ENCODE measurements at regions not wholly inside any gene's neighbourhood (a gene's known extent, or its start where the extent isn't known, plus 50 kb on each side); places are given as distances from the start of the nearest gene placed in this dataset.

GRCh38 chr10:56785292-56785691, 424.2 kb upstream of the ZWINT start:
- H3K27me3 ChIP-seq = no peaks in the 10 kb centered on the region
- H3K4me3 ChIP-seq = no peak overlapping the region
- H3K36me3 ChIP-seq = no peaks in the 10 kb centered on the region
- H3K27ac ChIP-seq = no peak overlapping the region
- H3K9me3 ChIP-seq = no peaks in the 10 kb centered on the region
- H3K4me1 ChIP-seq = no peaks in the 10 kb centered on the region
- intact Hi-C loops (cut with DNase I) = no loop called here
- H3K9ac ChIP-seq (ENCODE audit: low read depth in 2 of 2, low read length in 2 of 2) = no peak overlapping the region
- TF ChIP-seq, protein P1, sequence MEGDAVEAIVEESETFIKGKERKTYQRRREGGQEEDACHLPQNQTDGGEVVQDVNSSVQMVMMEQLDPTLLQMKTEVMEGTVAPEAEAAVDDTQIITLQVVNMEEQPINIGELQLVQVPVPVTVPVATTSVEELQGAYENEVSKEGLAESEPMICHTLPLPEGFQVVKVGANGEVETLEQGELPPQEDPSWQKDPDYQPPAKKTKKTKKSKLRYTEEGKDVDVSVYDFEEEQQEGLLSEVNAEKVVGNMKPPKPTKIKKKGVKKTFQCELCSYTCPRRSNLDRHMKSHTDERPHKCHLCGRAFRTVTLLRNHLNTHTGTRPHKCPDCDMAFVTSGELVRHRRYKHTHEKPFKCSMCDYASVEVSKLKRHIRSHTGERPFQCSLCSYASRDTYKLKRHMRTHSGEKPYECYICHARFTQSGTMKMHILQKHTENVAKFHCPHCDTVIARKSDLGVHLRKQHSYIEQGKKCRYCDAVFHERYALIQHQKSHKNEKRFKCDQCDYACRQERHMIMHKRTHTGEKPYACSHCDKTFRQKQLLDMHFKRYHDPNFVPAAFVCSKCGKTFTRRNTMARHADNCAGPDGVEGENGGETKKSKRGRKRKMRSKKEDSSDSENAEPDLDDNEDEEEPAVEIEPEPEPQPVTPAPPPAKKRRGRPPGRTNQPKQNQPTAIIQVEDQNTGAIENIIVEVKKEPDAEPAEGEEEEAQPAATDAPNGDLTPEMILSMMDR (IDR thresholded peaks at IDR 0.05) = no peak
- no peak for DNase-seq

DNA sequence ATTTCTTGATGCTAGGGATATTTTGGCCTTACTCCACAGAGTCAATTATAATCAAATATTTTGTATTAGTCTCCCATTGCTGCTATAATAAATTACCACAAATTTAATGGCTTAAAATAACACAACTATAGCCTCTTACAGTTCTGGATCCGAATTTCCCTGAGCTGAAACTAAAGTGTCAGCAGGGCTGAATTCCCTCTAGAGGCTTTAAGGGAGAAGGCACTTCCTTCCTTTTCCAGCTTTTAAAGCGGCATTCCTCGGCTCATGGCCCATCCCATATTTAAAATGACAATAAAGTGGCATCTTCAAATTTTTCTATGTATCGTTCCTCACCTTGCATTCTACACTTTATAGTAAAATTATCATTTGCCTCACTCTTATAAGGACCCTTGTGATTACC, 421.4 kb upstream of the ZWINT start:
- TF ChIP-seq, protein P1 (IDR thresholded peaks at IDR 0.05) = no peak
- no peak for DNase-seq
- Histone ChIP-seq H3K27me3 (no peaks in the 10 kb centered on the region), H3K4me1 (no peaks in the 10 kb centered on the region), H3K9me3 (no peaks in the 10 kb centered on the region), H3K9ac (ENCODE audit: low read depth in 2 of 2, low read length in 2 of 2) (no peak overlapping the region), H3K36me3 (no peaks in the 10 kb centered on the region), H3K27ac (no peak overlapping the region), H3K4me3 (no peak overlapping the region)
- intact Hi-C loops (cut with DNase I) = no loop called here

DNA sequence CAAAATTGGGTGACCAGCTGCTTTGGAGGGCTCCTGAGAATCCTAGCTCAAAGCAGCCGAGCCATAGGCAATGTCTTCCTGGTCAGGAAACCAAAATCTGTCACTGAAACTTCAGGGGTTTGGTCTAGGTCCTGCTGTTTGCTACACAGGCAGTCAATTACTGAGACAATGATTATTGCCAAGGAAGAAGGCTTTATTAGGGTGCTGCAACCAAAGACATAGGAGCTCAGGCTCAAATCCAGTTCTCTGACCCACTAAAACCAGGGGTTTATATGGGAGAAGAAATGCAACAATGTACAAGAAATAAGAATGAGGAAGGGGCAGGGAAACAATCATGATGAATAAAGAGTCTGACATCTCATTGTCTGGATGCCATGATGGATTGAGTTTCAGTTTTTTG, 410.3 kb upstream of the ZWINT start:
- TF ChIP-seq, protein P1 (IDR thresholded peaks at IDR 0.05) = no peak
- H3K4me1 ChIP-seq = no peaks in the 10 kb centered on the region
- intact Hi-C loops (cut with DNase I) = no loop called here
- no peak overlapping the region for H3K4me3 ChIP-seq
- no peak for DNase-seq
- H3K27me3 ChIP-seq = no peaks in the 10 kb centered on the region
- no peak overlapping the region for H3K9ac ChIP-seq (ENCODE audit: low read depth in 2 of 2, low read length in 2 of 2)
- no peak overlapping the region for H3K27ac ChIP-seq
- no peaks in the 10 kb centered on the region for H3K9me3 ChIP-seq
- H3K36me3 ChIP-seq = no peaks in the 10 kb centered on the region

GRCh38 chr10:56763090-56763489, 402.0 kb upstream of the ZWINT start:
- DNase-seq = no peak
- no peak overlapping the region for H3K27ac ChIP-seq
- H3K36me3 ChIP-seq = no peaks in the 10 kb centered on the region
- no peak overlapping the region for H3K4me3 ChIP-seq
- TF ChIP-seq, protein P1 (IDR thresholded peaks at IDR 0.05) = no peak
- no peaks in the 10 kb centered on the region for H3K4me1 ChIP-seq
- intact Hi-C loops (cut with DNase I) = no loop called here
- no peaks in the 10 kb centered on the region for H3K9me3 ChIP-seq
- H3K27me3 ChIP-seq = no peaks in the 10 kb centered on the region
- no peak overlapping the region for H3K9ac ChIP-seq (ENCODE audit: low read depth in 2 of 2, low read length in 2 of 2)

DNA sequence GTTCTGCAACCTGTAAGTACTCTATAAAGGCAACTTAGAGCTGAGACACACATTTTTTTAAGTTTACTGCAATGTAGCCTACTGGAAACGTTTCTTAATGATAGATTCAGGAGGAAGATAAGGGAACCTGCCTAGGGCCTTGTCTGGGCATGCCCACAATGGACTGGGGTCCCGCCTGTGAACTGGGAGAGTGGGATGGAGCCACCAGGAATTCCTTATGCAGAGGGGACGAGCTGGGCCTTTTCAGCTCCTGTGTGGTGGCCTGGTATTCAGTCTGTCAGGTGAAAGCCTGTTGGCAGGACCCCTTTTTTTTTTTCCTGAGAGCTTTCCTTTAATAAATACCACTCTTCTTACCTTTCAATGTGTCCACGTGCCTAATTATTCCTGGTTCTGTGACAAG, 384.4 kb upstream of the ZWINT start:
- H3K9me3 ChIP-seq = no peaks in the 10 kb centered on the region
- H3K4me1 ChIP-seq = no peaks in the 10 kb centered on the region
- intact Hi-C loops (cut with DNase I) = no loop called here
- no peaks in the 10 kb centered on the region for H3K27me3 ChIP-seq
- no peak overlapping the region for H3K4me3 ChIP-seq
- TF ChIP-seq, protein P1 (IDR thresholded peaks at IDR 0.05) = no peak
- H3K27ac ChIP-seq = no peak overlapping the region
- H3K9ac ChIP-seq (ENCODE audit: low read depth in 2 of 2, low read length in 2 of 2) = no peak overlapping the region
- no peaks in the 10 kb centered on the region for H3K36me3 ChIP-seq
- DNase-seq = no peak

GRCh38 chr10:56728349-56728748, 367.3 kb upstream of the ZWINT start:
- Histone ChIP-seq H3K4me1 (no peaks in the 10 kb centered on the region), H3K27me3 (no peaks in the 10 kb centered on the region), H3K36me3 (no peaks in the 10 kb centered on the region), H3K9ac (ENCODE audit: low read depth in 2 of 2, low read length in 2 of 2) (no peak overlapping the region), H3K9me3 (no peaks in the 10 kb centered on the region), H3K27ac (no peak overlapping the region), H3K4me3 (no peak overlapping the region)
- no peak for DNase-seq
- intact Hi-C loops (cut with DNase I) = no loop called here
- TF ChIP-seq, protein P1 (IDR thresholded peaks at IDR 0.05) = no peak
